ENCODE measurements at regions not wholly inside any gene's neighbourhood (a gene's known extent, or its start where the extent isn't known, plus 50 kb on each side); places are given as distances from the start of the nearest gene placed in this dataset.
A peak's percentile ranks its signal among the peaks of the same experiment; 100 is the strongest.

DNA sequence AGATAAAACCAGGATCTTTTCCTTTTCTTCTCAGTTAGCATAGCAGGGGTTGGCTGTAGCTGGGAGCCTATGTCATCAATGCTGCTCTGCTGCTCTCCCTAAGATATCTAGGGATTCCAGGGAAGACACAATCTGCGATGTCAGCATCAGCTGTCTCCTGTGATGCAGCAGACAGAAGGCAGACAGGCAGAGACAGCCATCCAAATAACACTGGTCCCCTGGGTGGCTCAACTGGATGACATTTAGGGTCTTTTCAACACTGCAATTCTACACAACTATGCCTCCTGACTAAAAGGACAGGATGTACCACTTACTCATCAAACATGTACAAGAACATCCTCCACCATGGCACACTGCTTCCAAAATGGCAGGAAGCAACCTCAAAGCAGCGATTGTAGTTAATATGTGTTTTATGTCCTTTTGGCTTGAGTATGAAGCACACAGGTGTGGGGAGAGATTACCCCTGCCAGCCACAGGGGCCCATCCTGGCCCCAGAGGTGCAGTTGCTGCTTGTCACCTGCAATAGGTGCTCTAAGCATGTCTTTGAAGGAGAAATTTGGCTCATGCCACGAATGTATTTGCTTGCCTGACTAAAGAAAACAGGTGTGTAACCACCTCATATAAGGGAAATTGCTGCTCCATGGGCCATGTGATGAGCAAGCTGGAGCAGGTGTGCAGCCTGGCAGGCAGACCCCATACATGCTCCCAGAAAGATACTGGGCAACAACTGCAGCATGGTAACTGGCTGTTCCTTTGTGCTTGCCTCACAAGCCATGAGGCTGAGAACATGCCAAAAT lies 357.8 kb downstream of the VPS13C start:
- no peak overlapping the region for H3K27ac ChIP-seq
- TF ChIP-seq, protein P1, sequence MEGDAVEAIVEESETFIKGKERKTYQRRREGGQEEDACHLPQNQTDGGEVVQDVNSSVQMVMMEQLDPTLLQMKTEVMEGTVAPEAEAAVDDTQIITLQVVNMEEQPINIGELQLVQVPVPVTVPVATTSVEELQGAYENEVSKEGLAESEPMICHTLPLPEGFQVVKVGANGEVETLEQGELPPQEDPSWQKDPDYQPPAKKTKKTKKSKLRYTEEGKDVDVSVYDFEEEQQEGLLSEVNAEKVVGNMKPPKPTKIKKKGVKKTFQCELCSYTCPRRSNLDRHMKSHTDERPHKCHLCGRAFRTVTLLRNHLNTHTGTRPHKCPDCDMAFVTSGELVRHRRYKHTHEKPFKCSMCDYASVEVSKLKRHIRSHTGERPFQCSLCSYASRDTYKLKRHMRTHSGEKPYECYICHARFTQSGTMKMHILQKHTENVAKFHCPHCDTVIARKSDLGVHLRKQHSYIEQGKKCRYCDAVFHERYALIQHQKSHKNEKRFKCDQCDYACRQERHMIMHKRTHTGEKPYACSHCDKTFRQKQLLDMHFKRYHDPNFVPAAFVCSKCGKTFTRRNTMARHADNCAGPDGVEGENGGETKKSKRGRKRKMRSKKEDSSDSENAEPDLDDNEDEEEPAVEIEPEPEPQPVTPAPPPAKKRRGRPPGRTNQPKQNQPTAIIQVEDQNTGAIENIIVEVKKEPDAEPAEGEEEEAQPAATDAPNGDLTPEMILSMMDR (IDR thresholded peaks at IDR 0.05): peak; percentile 14; the same call in 1 of the 2 replicates
- no peak for TF ChIP-seq ZFX (IDR thresholded peaks at IDR 0.05; ENCODE audit: borderline replicate concordance)

DNA sequence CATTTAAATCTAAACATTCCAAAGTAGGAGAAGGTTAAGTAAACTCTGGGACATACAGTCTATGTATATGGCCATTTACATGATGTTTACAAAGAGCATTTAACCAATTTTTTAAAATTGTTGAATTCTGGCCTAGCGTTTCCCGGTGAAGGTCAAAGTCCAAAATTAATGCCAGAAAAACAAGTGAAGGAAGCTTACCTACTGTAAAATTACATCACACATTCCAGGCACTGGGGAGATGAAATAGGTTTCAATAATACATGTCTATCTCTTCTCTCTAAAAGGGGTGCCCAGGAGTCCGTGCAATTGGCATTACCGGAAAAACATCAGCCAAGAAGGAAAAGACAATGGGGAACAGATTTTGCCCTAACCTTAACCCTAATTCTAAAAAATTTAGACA lies 358.8 kb downstream of the VPS13C start:
- TF ChIP-seq ZFX (IDR thresholded peaks at IDR 0.05; ENCODE audit: borderline replicate concordance): no peak
- TF ChIP-seq, protein P1 (IDR thresholded peaks at IDR 0.05): no peak
- no peak overlapping the region for H3K27ac ChIP-seq

DNA sequence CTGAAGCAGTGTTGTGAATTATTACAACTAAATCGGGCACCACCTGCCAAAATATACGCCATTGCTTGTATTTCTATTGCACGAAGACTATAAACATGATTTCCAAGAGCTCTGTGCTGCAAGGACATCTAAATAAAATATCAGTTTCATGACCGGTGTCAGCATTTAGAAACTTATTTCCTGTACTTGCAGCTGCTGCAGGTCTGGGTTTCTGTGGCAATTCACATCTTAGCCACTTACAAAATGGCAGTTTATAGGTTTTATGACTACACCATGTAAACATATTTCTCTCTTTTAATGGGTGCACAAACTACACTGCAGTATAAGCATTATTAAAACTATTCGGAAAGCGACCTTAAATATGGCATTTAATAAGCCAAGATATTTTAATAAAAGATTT lies 359.4 kb downstream of the VPS13C start:
- no peak for TF ChIP-seq ZFX (IDR thresholded peaks at IDR 0.05; ENCODE audit: borderline replicate concordance)
- TF ChIP-seq, protein P1 (IDR thresholded peaks at IDR 0.05): no peak
- H3K27ac ChIP-seq: no peak overlapping the region

DNA sequence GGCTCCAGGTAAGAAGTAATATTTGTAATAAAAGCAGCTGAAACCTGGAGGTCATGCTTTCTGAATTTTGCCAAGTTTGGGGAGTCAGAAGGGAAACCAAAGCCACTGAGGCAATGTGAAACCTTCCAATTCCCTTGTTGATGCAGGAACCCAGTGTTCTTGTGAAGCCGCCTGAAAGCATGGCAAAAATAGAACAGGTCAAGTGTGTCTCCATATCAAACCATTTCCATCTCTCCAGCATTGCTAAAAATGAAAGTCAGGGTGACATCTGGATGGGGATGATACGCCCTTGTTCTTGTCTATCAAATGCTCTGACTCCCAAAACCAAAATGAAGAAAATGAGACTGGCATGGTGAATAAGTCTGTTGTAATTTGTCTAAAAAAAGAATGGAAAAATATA lies 362.5 kb downstream of the VPS13C start:
- H3K27ac ChIP-seq: no peak overlapping the region
- TF ChIP-seq, protein P1 (IDR thresholded peaks at IDR 0.05): no peak
- TF ChIP-seq ZFX (IDR thresholded peaks at IDR 0.05; ENCODE audit: borderline replicate concordance): no peak

DNA sequence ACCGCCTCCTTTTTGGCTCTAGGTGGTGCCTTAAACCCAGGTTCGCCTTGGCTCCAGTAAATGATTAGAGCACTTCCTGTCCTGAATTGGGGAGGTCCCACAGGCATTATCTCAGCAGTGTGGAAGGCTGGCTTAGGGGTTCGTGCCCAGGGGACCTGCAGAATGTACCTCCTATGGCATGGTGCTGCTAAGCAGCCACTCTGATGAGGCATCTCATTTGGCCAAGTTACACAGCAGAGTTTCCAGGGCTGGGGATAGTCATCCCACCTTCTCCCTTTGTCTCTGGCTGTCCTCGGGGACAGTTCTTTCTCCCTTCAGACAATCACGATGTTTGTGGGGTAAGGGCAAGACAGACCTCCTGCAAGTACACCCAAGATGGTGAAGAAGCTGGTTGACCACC lies 371.2 kb downstream of the VPS13C start:
- TF ChIP-seq ZFX (IDR thresholded peaks at IDR 0.05; ENCODE audit: borderline replicate concordance): no peak
- TF ChIP-seq, protein P1 (IDR thresholded peaks at IDR 0.05): no peak
- H3K27ac ChIP-seq: no peak overlapping the region

DNA sequence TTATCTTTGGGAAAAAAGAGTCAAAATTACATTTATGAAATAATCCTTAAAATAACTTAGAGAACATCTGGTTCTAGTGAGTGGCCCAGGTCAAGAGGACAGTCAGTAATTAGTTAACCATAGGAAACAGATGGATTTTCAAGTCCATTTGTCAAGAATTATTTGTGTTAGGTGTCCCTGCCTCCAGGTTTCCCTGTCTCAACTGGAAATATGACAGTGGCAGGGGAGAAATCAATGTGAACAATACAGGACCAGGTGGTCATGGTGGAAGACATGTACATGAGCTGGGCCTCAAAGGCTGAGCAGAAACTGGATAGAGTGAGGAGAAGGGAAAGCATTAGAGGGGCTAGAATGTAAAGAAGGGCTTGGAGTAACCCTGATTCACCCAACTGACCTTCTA lies 372.6 kb downstream of the VPS13C start:
- TF ChIP-seq, protein P1 (IDR thresholded peaks at IDR 0.05): no peak
- no peak for TF ChIP-seq ZFX (IDR thresholded peaks at IDR 0.05; ENCODE audit: borderline replicate concordance)
- no peak overlapping the region for H3K27ac ChIP-seq

DNA sequence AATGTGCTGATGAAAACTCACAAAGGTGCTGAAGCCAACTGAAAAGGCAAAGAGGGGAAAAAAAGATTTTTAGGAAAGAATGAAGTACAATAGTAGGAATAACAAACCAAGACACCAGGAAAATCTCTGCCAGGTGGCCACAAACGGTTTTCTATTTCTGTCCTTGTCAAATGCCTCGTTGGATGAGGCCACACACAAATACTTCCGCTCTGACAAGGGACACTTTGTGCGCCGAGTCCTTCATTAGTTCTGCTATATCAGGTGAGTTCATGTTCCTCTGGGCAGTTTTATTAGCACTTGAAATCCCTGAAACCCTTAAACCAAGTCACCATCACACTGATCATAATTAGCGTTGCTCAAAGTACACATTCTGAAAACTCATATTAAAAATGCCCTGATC lies 373.1 kb downstream of the VPS13C start:
- no peak for TF ChIP-seq ZFX (IDR thresholded peaks at IDR 0.05; ENCODE audit: borderline replicate concordance)
- TF ChIP-seq, protein P1 (IDR thresholded peaks at IDR 0.05): no peak
- H3K27ac ChIP-seq: no peak overlapping the region
